HepG2 (cell line): ENCODE measurements at regions not wholly inside any gene's neighbourhood (a gene's known extent, or its start where the extent isn't known, plus 50 kb on each side); places are given as distances from the start of the nearest gene placed in this dataset.
"Not testable (repeated sequence)": the region's sequence is repeated elsewhere in the genome, so short reads cannot be mapped to it uniquely, and the experiment has no call there.

Experiments used
- ATAC-seq: fragments of 200-7000 bp; cut with Tn5 transposase; 3 replicates; pipeline ENCODE4 v1.9.1; 2020; ENCODE audit warnings: mild to moderate bottlenecking, moderate library complexity
- BruUV-seq: library from RNA; stranded (reverse); fragments of 400-500 nt; replicated peaks from 2 replicates; lab custom pipeline; 2021; lab: Mats Ljungman, UMichigan
- CTCF ChIA-PET: fragments of 300-600 bp; formaldehyde crosslinking; extraction: SDS; loops from one replicate; lab custom pipeline; 2021; ENCODE audit warnings: low total read pairs, inconsistent platforms, low intra/inter-chr PET ratio; lab: Yijun Ruan, JAX
- POLR2A ChIA-PET: fragments of 350-600 bp; sonication (Branson Sonifier 250); formaldehyde crosslinking; loops from one replicate; lab custom pipeline; 2020; ENCODE audit warnings: antibody characterized with exemption, inconsistent platforms; lab: Yijun Ruan, JAX
- DNase-seq: peaks from one replicate; pipeline ENCODE4 v3.0.0-alpha.2; 2015; ENCODE audit warnings: low spot score
- FAIRE-seq: peaks from 3 replicates; lab custom pipeline; 2011; peaks lifted over from hg19 to GRCh38; lab: Jason Lieb, UNC
- H2AFZ ChIP-seq: one replicate; pipeline ENCODE4 v1.6.1; 2011; ENCODE audit warnings: low read length, inconsistent platforms
- H3K27ac ChIP-seq: fragments of 300-600 bp; 3 replicates; pipeline ENCODE4 v1.8.0; 2011; ENCODE audit warnings: mixed run types, mild to moderate bottlenecking, mixed read lengths, low read length, inconsistent platforms; ENCODE audit not compliant: insufficient read depth; ENCODE audit errors: extremely low read length
- H3K27me3 ChIP-seq, 2 experiments: fragments of 200-600 bp in 1 of 2; 2 replicates in 1 of 2; 3 replicates in 1 of 2; pipeline versions ENCODE4 v1.6.0 to v1.8.0; 2011; ENCODE audit warnings: low read length in 2 of 2, mild to moderate bottlenecking in 2 of 2, moderate library complexity in 2 of 2, inconsistent platforms in 1 of 2; ENCODE audit not compliant: insufficient read depth in 2 of 2, control insufficient read depth in 1 of 2
- H3K36me3 ChIP-seq, 2 experiments: fragments of 200-600 bp in 1 of 2; replicated peaks in 1 of 2; 2 replicates in 1 of 2; 3 replicates in 1 of 2; pipeline versions ENCODE4 v1.5.1 to v1.8.0; 2011; ENCODE audit warnings: low read length in 2 of 2, inconsistent platforms in 1 of 2; ENCODE audit not compliant: insufficient read depth in 2 of 2, control insufficient read depth in 1 of 2
- H3K4me1 ChIP-seq: 2 replicates; pipeline ENCODE4 v1.5.1; 2012; ENCODE audit warnings: low read length, inconsistent platforms; ENCODE audit not compliant: insufficient read depth
- H3K4me2 ChIP-seq: 2 replicates; pipeline ENCODE4 v1.6.0; 2011; ENCODE audit warnings: low read depth, low read length, inconsistent platforms
- H3K4me3 ChIP-seq, 3 experiments: fragments of 200-600 bp in 1 of 3; sonication (generic), shearing (Covaris generic) in 1 of 3; replicated peaks in 1 of 3; 2 replicates each; pipeline ENCODE4 v1.5.1; 2011 to 2016; ENCODE audit warnings: low read length in 3 of 3, inconsistent platforms in 2 of 3, low read depth in 2 of 3, mild to moderate bottlenecking in 2 of 3, control low read depth in 1 of 3, mixed read lengths in 1 of 3; ENCODE audit not compliant: insufficient read depth in 1 of 3
- H3K79me2 ChIP-seq: one replicate; pipeline ENCODE4 v1.6.1; 2011; ENCODE audit warnings: low read length, inconsistent platforms; ENCODE audit not compliant: insufficient read depth
- H3K9ac ChIP-seq: 2 replicates; pipeline ENCODE4 v1.6.0; 2011; ENCODE audit warnings: mild to moderate bottlenecking, low read depth, low read length, inconsistent platforms; ENCODE audit not compliant: insufficient read depth
- H3K9me3 ChIP-seq: 2 replicates; pipeline ENCODE4 v1.5.1; 2012; ENCODE audit warnings: mild to moderate bottlenecking, low read length
- H4K20me1 ChIP-seq: 2 replicates; pipeline ENCODE4 v1.6.0; 2011; ENCODE audit warnings: inconsistent platforms, mild to moderate bottlenecking, low read length, moderate library complexity; ENCODE audit not compliant: insufficient read depth
- ARNT ChIP-seq: fragments of 450-650 bp; IDR thresholded peaks from 2 replicates; pipeline ENCODE4 v1.6.1; 2017
- HNRNPL ChIP-seq: fragments of 200-400 bp; formaldehyde crosslinking; IDR thresholded peaks from 2 replicates; pipeline ENCODE4 v1.6.1; 2017; ENCODE audit warnings: mild to moderate bottlenecking, low read depth, low read length
- IRF2 ChIP-seq: IDR thresholded peaks from 2 replicates; pipeline ENCODE4 v1.6.1; 2018; ENCODE audit warnings: missing genetic modification reagents, missing compliant biosample characterization
- ISL2 ChIP-seq: sonication (generic); formaldehyde crosslinking; IDR thresholded peaks from 2 replicates; pipeline ENCODE4 v1.5.0; 2020; ENCODE audit warnings: missing genetic modification reagents
- KMT2A ChIP-seq: sonication (generic); formaldehyde crosslinking; IDR thresholded peaks from 2 replicates; pipeline ENCODE4 v1.4.0; 2020; ENCODE audit warnings: missing genetic modification reagents
- NONO ChIP-seq, 2 experiments: fragments of 450-650 bp in 1 of 2; sonication (generic) in 1 of 2; formaldehyde crosslinking in 1 of 2; IDR thresholded peaks in 1 of 2; conservative IDR thresholded peaks in 1 of 2; 2 replicates each; pipeline versions ENCODE4 v1.6.1 to v1.8.0; 2017 to 2022; ENCODE audit warnings: mild to moderate bottlenecking in 1 of 2, missing genetic modification reagents in 1 of 2, moderate library complexity in 1 of 2
- NRL ChIP-seq: sonication (generic); formaldehyde crosslinking; IDR thresholded peaks from 2 replicates; pipeline ENCODE4 v1.5.0; 2020; ENCODE audit warnings: missing genetic modification reagents, mild to moderate bottlenecking, moderate library complexity, borderline replicate concordance
- RBFOX2 ChIP-seq: fragments of 200-400 bp; formaldehyde crosslinking; IDR thresholded peaks from 2 replicates; pipeline ENCODE4 v1.6.1; 2017; ENCODE audit warnings: low read depth, mild to moderate bottlenecking, low read length
- RXRA ChIP-seq: sonication (generic); formaldehyde crosslinking; IDR thresholded peaks from 2 replicates; pipeline ENCODE4 v1.5.1; 2020; ENCODE audit warnings: missing genetic modification reagents
- SAP130 ChIP-seq: IDR thresholded peaks from 2 replicates; pipeline ENCODE4 v1.6.1; 2016; ENCODE audit warnings: low read depth
- ZNF33B ChIP-seq: sonication (generic); formaldehyde crosslinking; IDR thresholded peaks from 2 replicates; pipeline ENCODE4 v1.5.1; 2020; ENCODE audit warnings: mild to moderate bottlenecking, missing genetic modification reagents
- ZNF503 ChIP-seq: sonication (generic); formaldehyde crosslinking; IDR thresholded peaks from 2 replicates; pipeline ENCODE4 v1.4.0; 2020; ENCODE audit warnings: missing genetic modification reagents
- ZNF513 ChIP-seq: sonication (generic); formaldehyde crosslinking; conservative IDR thresholded peaks from 2 replicates; pipeline ENCODE4 v1.5.0; 2020; ENCODE audit warnings: missing genetic modification reagents
- WGBS: methylation state at CpG from one replicate; pipeline ENCODE4 v1.1.6; 2017; ENCODE audit warnings: low lambda C conversion rate; 5-methylcytosine and 5-hydroxymethylcytosine counted together
- in situ Hi-C: cut with HindIII; loops from 2 replicates; pipeline ENCODE4 v1.10.0; 2017; ENCODE audit warnings: low pct_unique_long_range_greater_than_20kb; ENCODE audit not compliant: extremely low pct_ligation_motif_present
- intact Hi-C: fragments of 100-400 bp; cut with micrococcal nuclease; formaldehyde crosslinking; loops from one replicate; pipeline ENCODE4 v1.10.0; 2022; ENCODE audit not compliant: unreplicated experiment
- TF ChIP-seq, protein P1 (sequence below): sonication (generic); formaldehyde crosslinking; IDR thresholded peaks from 2 replicates; pipeline ENCODE4 v1.5.1; 2020; ENCODE audit warnings: missing genetic modification reagents, mild to moderate bottlenecking, borderline replicate concordance
- TF ChIP-seq, protein P2 (sequence below): sonication (generic); formaldehyde crosslinking; IDR thresholded peaks from 2 replicates; pipeline ENCODE4 v1.4.0; 2020; ENCODE audit warnings: mild to moderate bottlenecking, missing genetic modification reagents

DNA sequence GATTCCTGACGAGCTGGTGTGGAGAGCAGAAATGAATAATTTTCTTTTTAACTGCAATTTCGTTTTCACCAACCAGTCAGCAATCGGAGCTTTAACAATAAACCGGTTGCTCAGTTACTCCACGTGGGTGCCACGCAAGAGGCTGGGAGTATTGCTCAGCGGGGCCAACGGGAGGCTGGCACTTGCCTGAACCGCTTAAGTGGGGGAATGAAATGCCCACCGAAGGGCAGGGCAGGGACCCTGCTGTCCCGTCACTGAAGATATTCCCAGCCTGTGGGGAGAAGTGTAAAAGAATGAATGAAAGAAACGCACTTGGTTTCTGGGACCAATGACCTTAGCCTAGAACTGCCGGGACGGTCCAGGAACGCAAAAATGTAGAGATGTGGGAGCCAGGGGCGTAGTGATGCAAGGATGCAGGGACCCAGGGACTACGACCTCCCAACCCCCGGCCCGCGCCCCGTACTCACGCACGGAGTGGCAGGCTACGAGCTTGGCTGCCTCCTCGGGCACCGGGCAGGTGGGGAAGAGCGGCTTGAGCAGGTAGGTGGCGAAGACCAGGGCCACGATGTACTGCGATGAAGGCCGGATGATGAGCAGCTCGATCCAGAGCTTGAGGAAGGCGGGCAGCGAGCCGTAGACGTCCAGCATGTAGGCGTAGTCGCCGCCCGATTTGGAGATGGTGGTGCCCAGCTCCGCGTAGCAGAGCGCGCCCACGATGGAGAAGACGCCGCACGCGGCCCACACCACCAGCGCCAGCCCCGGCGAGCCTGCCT is 79.8 kb upstream of the METTL9 start:
- H2AFZ ChIP-seq; intact Hi-C loops; H3K36me3 ChIP-seq; DNase-seq; BruUV-seq; FAIRE-seq; CTCF ChIA-PET; H3K27me3 ChIP-seq; H3K9me3 ChIP-seq; TF ChIP-seq NONO (IDR thresholded peaks at IDR 0.05): not testable (repeated sequence)
- H3K9ac ChIP-seq: peak overlapping the region; percentile 91
- in situ Hi-C loops: loop anchor here (10.0 kb wide), 1 partner anchor 85 kb away; no protein-coding TSS in a partner anchor
- H3K4me1 ChIP-seq: peaks cover 71% of the 10 kb centered on the region
- ATAC-seq: peak; percentile 2
- peaks cover 26% of the 10 kb centered on the region for H4K20me1 ChIP-seq
- 3% methylated on average over 50 of the region's 52 CpGs for WGBS
- POLR2A ChIA-PET: interaction anchor here (1.3 to 3.1 kb wide), 2 partner anchors 10 to 18 kb away, joined by 9 to 28 read pairs; no protein-coding TSS in a partner anchor
- H3K4me3 ChIP-seq: peak overlapping the region; percentile 80 to 89 (median 86)
- H3K79me2 ChIP-seq: peaks cover 46% of the 10 kb centered on the region
- peak overlapping the region; percentile 89 for H3K27ac ChIP-seq
- H3K4me2 ChIP-seq: peak overlapping the region; percentile 86
- TF ChIP-seq NRL (CRISPR knock-in tag) (peak; percentile 89), IRF2 (0 out of 2 replicates have a peak, but pooled peaks have one; percentile 42), RBFOX2 (peak; percentile 2; the same call in 1 of the 2 replicates), ISL2 (0 out of 2 replicates have a peak, but pooled peaks have one; percentile 7), NONO (CRISPR knock-in tag; conservative IDR thresholded peaks at IDR 0.05) (peak; percentile 56; the same call in 1 of the 2 replicates), ARNT (peak; percentile 42; the same call in 1 of the 2 replicates), KMT2A (CRISPR knock-in tag) (peak; percentile 79; the same call in 1 of the 2 replicates), ZNF503 (CRISPR knock-in tag) (0 out of 2 replicates have a peak, but pooled peaks have one; percentile 13), ZNF33B (CRISPR knock-in tag) (peak; percentile 34; the same call in 1 of the 2 replicates), ZNF513 (CRISPR knock-in tag) (0 out of 2 replicates have a peak, but pooled peaks have one; percentile 4), SAP130 (CRISPR knock-in tag) (peak; percentile 27; the same call in 1 of the 2 replicates), HNRNPL (0 out of 2 replicates have a peak, but pooled peaks have one; percentile 63), RXRA (CRISPR knock-in tag) (peak; percentile 54; the same call in 1 of the 2 replicates)
- TF ChIP-seq, protein P1, sequence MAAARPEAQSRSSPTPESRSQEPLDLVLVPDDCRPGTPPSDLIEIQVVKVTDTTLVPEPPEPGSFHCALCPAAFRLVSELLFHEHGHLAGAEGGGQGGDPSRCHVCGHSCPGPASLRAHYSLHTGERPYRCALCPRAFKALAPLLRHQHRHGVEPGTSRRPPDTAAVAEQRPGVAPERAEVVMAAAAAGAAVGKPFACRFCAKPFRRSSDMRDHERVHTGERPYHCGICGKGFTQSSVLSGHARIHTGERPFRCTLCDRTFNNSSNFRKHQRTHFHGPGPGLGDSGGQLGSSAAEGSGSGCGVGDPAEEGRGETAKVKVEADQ (CRISPR knock-in tag): 0 out of 2 replicates have a peak, but pooled peaks have one; percentile 2
- TF ChIP-seq, protein P2, sequence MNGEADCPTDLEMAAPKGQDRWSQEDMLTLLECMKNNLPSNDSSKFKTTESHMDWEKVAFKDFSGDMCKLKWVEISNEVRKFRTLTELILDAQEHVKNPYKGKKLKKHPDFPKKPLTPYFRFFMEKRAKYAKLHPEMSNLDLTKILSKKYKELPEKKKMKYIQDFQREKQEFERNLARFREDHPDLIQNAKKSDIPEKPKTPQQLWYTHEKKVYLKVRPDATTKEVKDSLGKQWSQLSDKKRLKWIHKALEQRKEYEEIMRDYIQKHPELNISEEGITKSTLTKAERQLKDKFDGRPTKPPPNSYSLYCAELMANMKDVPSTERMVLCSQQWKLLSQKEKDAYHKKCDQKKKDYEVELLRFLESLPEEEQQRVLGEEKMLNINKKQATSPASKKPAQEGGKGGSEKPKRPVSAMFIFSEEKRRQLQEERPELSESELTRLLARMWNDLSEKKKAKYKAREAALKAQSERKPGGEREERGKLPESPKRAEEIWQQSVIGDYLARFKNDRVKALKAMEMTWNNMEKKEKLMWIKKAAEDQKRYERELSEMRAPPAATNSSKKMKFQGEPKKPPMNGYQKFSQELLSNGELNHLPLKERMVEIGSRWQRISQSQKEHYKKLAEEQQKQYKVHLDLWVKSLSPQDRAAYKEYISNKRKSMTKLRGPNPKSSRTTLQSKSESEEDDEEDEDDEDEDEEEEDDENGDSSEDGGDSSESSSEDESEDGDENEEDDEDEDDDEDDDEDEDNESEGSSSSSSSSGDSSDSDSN (CRISPR knock-in tag): peak; percentile 47
